GM23338 (cell line): ENCODE measurements at regions not wholly inside any gene's neighbourhood (a gene's known extent, or its start where the extent isn't known, plus 50 kb on each side); places are given as distances from the start of the nearest gene placed in this dataset.

ENCODE experiments used
- ATAC-seq: fragments of 200-7000 bp; cut with Tn5 transposase; 3 replicates; pipeline ENCODE4 v1.9.1; 2020
- DNase-seq: peaks from one replicate; pipeline ENCODE4 v3.0.0-alpha.2; 2015; ENCODE audit warnings: low spot score
- H2AFZ ChIP-seq: fragments of 200-600 bp; sonication (generic); 2 replicates; pipeline ENCODE4 v1.8.0; 2016; ENCODE audit warnings: antibody characterized with exemption, mild to moderate bottlenecking, moderate library complexity
- H3F3A ChIP-seq: fragments of 200-600 bp; sonication (generic); replicated peaks from 2 replicates; pipeline ENCODE4 v1.8.0; 2017; ENCODE audit warnings: antibody characterized with exemption, mixed run types, low read depth
- H3K27ac ChIP-seq: fragments of 200-600 bp; sonication (generic); 2 replicates; pipeline ENCODE4 v1.6.1; 2016; ENCODE audit warnings: low read depth
- H3K27me3 ChIP-seq: fragments of 200-600 bp; sonication (generic); 2 replicates; pipeline ENCODE4 v1.8.0; 2016; ENCODE audit warnings: mild to moderate bottlenecking, mixed run types, moderate library complexity; ENCODE audit not compliant: insufficient read depth
- H3K36me3 ChIP-seq: fragments of 200-600 bp; sonication (generic); 2 replicates; pipeline ENCODE4 v1.8.0; 2016; ENCODE audit warnings: mild to moderate bottlenecking; ENCODE audit not compliant: insufficient read depth
- H3K4me1 ChIP-seq: fragments of 200-600 bp; sonication (generic); 2 replicates; pipeline ENCODE4 v1.8.0; 2016; ENCODE audit warnings: mild to moderate bottlenecking, moderate library complexity; ENCODE audit not compliant: insufficient read depth
- H3K4me2 ChIP-seq: fragments of 200-600 bp; sonication (generic); 2 replicates; pipeline ENCODE4 v1.7.1; 2017; ENCODE audit warnings: mixed run types
- H3K4me3 ChIP-seq: fragments of 200-600 bp; sonication (generic); 2 replicates; pipeline ENCODE4 v1.6.1; 2016; ENCODE audit warnings: mixed run types
- H3K79me2 ChIP-seq: fragments of 200-600 bp; sonication (generic); replicated peaks from 2 replicates; pipeline ENCODE4 v1.8.0; 2017; ENCODE audit warnings: mild to moderate bottlenecking; ENCODE audit not compliant: insufficient read depth
- H3K9me2 ChIP-seq: fragments of 200-600 bp; sonication (generic); 2 replicates; pipeline ENCODE4 v1.8.0; 2017; ENCODE audit not compliant: insufficient read depth
- H4K20me1 ChIP-seq: fragments of 200-600 bp; sonication (generic); replicated peaks from 2 replicates; pipeline ENCODE4 v1.8.0; 2017; ENCODE audit warnings: mild to moderate bottlenecking; ENCODE audit not compliant: insufficient read depth
- H3K27ac Mint-ChIP-seq: 2 replicates; pipeline ENCODE4 v1.8.0; 2020; ENCODE audit warnings: inconsistent platforms, mild to moderate bottlenecking, moderate library complexity, mixed read lengths
- H3K27me3 Mint-ChIP-seq: 3 replicates; pipeline ENCODE4 v1.8.0; 2022; ENCODE audit warnings: low read depth, mild to moderate bottlenecking, moderate library complexity, mixed read lengths, inconsistent platforms; ENCODE audit not compliant: insufficient read depth, poor library complexity
- H3K36me3 Mint-ChIP-seq: 3 replicates; pipeline ENCODE4 v1.8.0; 2021; ENCODE audit warnings: low read depth, mild to moderate bottlenecking, inconsistent platforms, moderate library complexity, mixed read lengths
- H3K4me1 Mint-ChIP-seq: 3 replicates; pipeline ENCODE4 v1.8.0; 2020; ENCODE audit warnings: mild to moderate bottlenecking, inconsistent platforms, mixed read lengths
- H3K4me3 Mint-ChIP-seq: 3 replicates; pipeline ENCODE4 v1.8.0; 2021; ENCODE audit warnings: moderate library complexity, mild to moderate bottlenecking, inconsistent platforms, mixed read lengths
- H3K9me3 Mint-ChIP-seq: 3 replicates; pipeline ENCODE4 v1.8.0; 2020; ENCODE audit warnings: moderate library complexity, mild to moderate bottlenecking, inconsistent platforms, mixed read lengths
- CREB1 ChIP-seq: fragments of 250-450 bp; sonication (Bioruptor Pico); IDR thresholded peaks from 2 replicates; pipeline ENCODE4 v1.5.0; 2020; ENCODE audit warnings: low read depth, mild to moderate bottlenecking, moderate library complexity
- CTCF ChIP-seq, 2 experiments: fragments of 200-600 bp in 1 of 2; sonication (generic) in 1 of 2; conservative IDR thresholded peaks; 2 replicates each; pipeline versions ENCODE4 v1.5.1 to v1.6.1; 2016 to 2017; ENCODE audit warnings: antibody characterized with exemption in 2 of 2, low read depth in 2 of 2, mild to moderate bottlenecking in 2 of 2, moderate library complexity in 1 of 2
- EZH2phosphoT487 ChIP-seq: fragments of 200-600 bp; sonication (generic); IDR thresholded peaks from one replicate; pipeline ENCODE4 v1.8.1; 2018; ENCODE audit warnings: antibody characterized with exemption; ENCODE audit not compliant: unreplicated experiment
- JUNB ChIP-seq: IDR thresholded peaks from one replicate; pipeline ENCODE4 v1.6.1; 2016; ENCODE audit warnings: antibody characterized with exemption; ENCODE audit not compliant: unreplicated experiment
- NANOG ChIP-seq: IDR thresholded peaks from 2 replicates; pipeline ENCODE4 v1.6.1; 2016; ENCODE audit warnings: antibody characterized with exemption, borderline replicate concordance
- REST ChIP-seq: IDR thresholded peaks from one replicate; pipeline ENCODE4 v1.6.1; 2018; ENCODE audit warnings: antibody characterized with exemption; ENCODE audit not compliant: unreplicated experiment
- STAT1 ChIP-seq: IDR thresholded peaks from one replicate; pipeline ENCODE4 v1.6.1; 2016; ENCODE audit warnings: antibody characterized with exemption; ENCODE audit not compliant: unreplicated experiment
- ZNF331 ChIP-seq: fragments of 250-450 bp; sonication (Bioruptor Pico); IDR thresholded peaks from 2 replicates; pipeline ENCODE4 v1.5.0; 2020; ENCODE audit warnings: low read depth, mild to moderate bottlenecking, moderate library complexity
- TF ChIP-seq, protein P1 (sequence below): IDR thresholded peaks from 2 replicates; pipeline ENCODE4 v1.6.1; 2016; ENCODE audit warnings: antibody characterized with exemption

DNA sequence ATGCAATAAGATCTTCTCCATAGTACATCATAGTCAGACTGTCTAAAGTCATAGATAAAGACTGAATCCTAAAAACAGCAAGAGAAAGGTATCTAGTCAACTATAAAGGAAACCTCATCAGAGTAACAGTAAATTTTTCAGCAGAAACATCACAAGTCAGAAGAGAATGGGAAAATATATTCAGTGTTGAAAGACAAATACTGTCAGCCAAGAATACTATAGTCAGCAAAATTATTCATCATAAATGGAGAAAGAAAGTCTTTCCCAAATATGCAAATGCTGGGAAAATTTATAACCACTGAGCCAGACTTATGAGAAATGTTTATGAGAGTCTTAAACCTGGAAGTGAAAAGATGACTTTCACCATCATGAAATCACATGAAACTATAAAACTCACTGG is 136.7 kb downstream of the KDR start:
- H3K4me2 ChIP-seq = no peak overlapping the region
- peaks cover 18% of the 10 kb centered on the region for H3K4me1 Mint-ChIP-seq
- H3K79me2 ChIP-seq = no peaks in the 10 kb centered on the region
- no peaks in the 10 kb centered on the region for H3F3A ChIP-seq
- no peaks in the 10 kb centered on the region for H4K20me1 ChIP-seq
- peaks cover 34% of the 10 kb centered on the region; the same call in 2 of the 3 replicates for H3K9me3 Mint-ChIP-seq
- no peaks in the 10 kb centered on the region for H3K27me3 ChIP-seq
- TF ChIP-seq NANOG (no peak), REST (no peak), CTCF (conservative IDR thresholded peaks at IDR 0.05; ENCODE audit: low read depth in 2 of 2) (no peak), JUNB (no peak), ZNF331 (no peak), EZH2phosphoT487 (no peak), CREB1 (CRISPR knock-in tag) (no peak), STAT1 (no peak)
- TF ChIP-seq, protein P1, sequence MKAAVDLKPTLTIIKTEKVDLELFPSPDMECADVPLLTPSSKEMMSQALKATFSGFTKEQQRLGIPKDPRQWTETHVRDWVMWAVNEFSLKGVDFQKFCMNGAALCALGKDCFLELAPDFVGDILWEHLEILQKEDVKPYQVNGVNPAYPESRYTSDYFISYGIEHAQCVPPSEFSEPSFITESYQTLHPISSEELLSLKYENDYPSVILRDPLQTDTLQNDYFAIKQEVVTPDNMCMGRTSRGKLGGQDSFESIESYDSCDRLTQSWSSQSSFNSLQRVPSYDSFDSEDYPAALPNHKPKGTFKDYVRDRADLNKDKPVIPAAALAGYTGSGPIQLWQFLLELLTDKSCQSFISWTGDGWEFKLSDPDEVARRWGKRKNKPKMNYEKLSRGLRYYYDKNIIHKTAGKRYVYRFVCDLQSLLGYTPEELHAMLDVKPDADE = no peak
- H3K4me3 Mint-ChIP-seq = no peak overlapping the region
- H3K9me2 ChIP-seq = no peaks in the 10 kb centered on the region
- no peaks in the 10 kb centered on the region for H3K36me3 ChIP-seq
- H3K36me3 Mint-ChIP-seq = peaks cover 21% of the 10 kb centered on the region
- H3K4me1 ChIP-seq = no peaks in the 10 kb centered on the region
- no peak overlapping the region for H3K27ac ChIP-seq
- no peak for DNase-seq
- H3K27ac Mint-ChIP-seq = no peak overlapping the region
- H3K27me3 Mint-ChIP-seq = peaks cover 2% of the 10 kb centered on the region
- no peak for ATAC-seq
- no peak overlapping the region for H2AFZ ChIP-seq
- H3K4me3 ChIP-seq = no peak overlapping the region
